HL-60 (cell line): ENCODE measurements at regions not wholly inside any gene's neighbourhood (a gene's known extent, or its start where the extent isn't known, plus 50 kb on each side); places are given as distances from the start of the nearest gene placed in this dataset.

Source experiments
- DNase-seq, 2 experiments: peaks; one replicate each; pipeline ENCODE4 v3.0.0-alpha.2; 2010 to 2020; ENCODE audit warnings: low read depth in 1 of 2, low spot score in 1 of 2
- H3K27ac ChIP-seq: fragments of 250-450 bp; sonication (Bioruptor Pico); replicated peaks from 2 replicates; pipeline ENCODE4 v1.5.1; 2020; ENCODE audit warnings: mild to moderate bottlenecking, moderate library complexity
- H3K27me3 ChIP-seq: fragments of 250-450 bp; sonication (Bioruptor Pico); 2 replicates; pipeline ENCODE4 v1.5.1; 2021; ENCODE audit warnings: mild to moderate bottlenecking, moderate library complexity; ENCODE audit not compliant: insufficient read depth, poor library complexity, severe bottlenecking
- H3K4me3 ChIP-seq: replicated peaks from 2 replicates; pipeline ENCODE4 v1.5.1; 2011; ENCODE audit warnings: mild to moderate bottlenecking, control low read depth, low read length; ENCODE audit not compliant: insufficient read depth
- CTCF ChIP-seq: IDR thresholded peaks from one replicate; pipeline ENCODE4 v1.5.1; 2011; ENCODE audit warnings: low read length, control low read depth, inconsistent platforms; ENCODE audit not compliant: insufficient read depth
- GABPA ChIP-seq: IDR thresholded peaks from 2 replicates; pipeline ENCODE4 v1.6.1; 2012; ENCODE audit warnings: low read depth
- POLR2AphosphoS5 ChIP-seq: IDR thresholded peaks from 2 replicates; pipeline ENCODE4 v1.6.1; 2012; ENCODE audit warnings: low read depth
- SPI1 ChIP-seq: IDR thresholded peaks from 2 replicates; pipeline ENCODE4 v1.6.1; 2012; ENCODE audit warnings: low read depth, mild to moderate bottlenecking, borderline replicate concordance
- TF ChIP-seq, protein P1 (sequence below): IDR thresholded peaks from 2 replicates; pipeline ENCODE4 v1.6.1; 2012; ENCODE audit warnings: low read depth; ENCODE audit not compliant: insufficient replicate concordance

DNA sequence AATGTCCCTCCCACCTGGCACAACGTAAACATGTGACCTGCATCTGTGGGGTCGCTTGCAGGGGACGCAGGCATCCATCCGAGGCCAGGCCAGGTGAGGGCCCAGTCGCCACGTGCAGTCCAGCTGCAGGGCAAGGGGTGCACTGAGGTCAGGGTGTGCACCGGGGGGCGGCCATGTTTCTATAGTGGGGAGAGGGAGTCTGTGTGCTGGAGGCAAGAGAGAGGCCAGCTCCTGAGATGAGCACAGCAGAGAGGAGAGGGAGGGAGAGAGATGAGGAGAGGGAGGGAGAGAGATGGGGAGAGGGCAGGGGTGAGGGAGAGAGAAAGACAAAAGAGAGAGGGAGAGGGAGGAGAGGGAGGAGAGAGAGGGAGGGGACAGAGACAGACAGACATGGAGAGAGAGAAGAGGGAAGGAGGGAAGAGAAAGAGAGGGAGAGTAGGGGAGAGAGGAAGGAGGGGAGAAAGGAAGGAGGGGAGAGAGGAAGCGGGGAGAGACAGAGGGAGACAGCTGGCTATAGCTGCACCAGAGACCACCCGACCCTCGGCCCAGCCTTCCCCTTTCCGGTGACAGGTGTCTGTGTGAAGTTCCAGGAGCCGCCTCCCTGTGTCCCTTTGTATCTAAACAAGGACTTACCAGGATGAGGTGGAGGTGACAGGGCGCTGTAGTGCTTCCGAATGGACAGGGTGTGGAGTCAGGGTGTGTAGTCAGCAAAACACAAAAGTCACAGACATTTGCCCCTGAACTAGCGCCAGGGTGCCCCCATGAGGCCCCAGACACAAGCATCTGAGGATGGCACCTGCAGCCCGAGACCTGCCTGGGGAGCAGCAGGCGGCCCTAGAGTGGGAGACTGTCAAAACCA is 68.7 kb downstream of the ADRA2C start:
- H3K4me3 ChIP-seq, result no peak overlapping the region
- no peak for DNase-seq
- no peak for TF ChIP-seq POLR2AphosphoS5
- no peak for TF ChIP-seq GABPA
- TF ChIP-seq CTCF, result no peak
- TF ChIP-seq, protein P1, sequence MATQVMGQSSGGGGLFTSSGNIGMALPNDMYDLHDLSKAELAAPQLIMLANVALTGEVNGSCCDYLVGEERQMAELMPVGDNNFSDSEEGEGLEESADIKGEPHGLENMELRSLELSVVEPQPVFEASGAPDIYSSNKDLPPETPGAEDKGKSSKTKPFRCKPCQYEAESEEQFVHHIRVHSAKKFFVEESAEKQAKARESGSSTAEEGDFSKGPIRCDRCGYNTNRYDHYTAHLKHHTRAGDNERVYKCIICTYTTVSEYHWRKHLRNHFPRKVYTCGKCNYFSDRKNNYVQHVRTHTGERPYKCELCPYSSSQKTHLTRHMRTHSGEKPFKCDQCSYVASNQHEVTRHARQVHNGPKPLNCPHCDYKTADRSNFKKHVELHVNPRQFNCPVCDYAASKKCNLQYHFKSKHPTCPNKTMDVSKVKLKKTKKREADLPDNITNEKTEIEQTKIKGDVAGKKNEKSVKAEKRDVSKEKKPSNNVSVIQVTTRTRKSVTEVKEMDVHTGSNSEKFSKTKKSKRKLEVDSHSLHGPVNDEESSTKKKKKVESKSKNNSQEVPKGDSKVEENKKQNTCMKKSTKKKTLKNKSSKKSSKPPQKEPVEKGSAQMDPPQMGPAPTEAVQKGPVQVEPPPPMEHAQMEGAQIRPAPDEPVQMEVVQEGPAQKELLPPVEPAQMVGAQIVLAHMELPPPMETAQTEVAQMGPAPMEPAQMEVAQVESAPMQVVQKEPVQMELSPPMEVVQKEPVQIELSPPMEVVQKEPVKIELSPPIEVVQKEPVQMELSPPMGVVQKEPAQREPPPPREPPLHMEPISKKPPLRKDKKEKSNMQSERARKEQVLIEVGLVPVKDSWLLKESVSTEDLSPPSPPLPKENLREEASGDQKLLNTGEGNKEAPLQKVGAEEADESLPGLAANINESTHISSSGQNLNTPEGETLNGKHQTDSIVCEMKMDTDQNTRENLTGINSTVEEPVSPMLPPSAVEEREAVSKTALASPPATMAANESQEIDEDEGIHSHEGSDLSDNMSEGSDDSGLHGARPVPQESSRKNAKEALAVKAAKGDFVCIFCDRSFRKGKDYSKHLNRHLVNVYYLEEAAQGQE, result no peak
- no peak for TF ChIP-seq SPI1
- H3K27me3 ChIP-seq, result peaks cover 4% of the 10 kb centered on the region
- H3K27ac ChIP-seq, result no peak overlapping the region

- Histone ChIP-seq H3K4me3 (no peak overlapping the region), H3K27ac (no peak overlapping the region), H3K27me3 (peaks cover 4% of the 10 kb centered on the region)
- DNase-seq, result no peak
- TF ChIP-seq CTCF (no peak), SPI1 (no peak)
- TF ChIP-seq, protein P1, result no peak
Observed at GRCh38 chr4:3835527-3836405, 69.6 kb downstream of the ADRA2C start.

- no peak overlapping the region for H3K4me3 ChIP-seq
- TF ChIP-seq, protein P1, result no peak
- H3K27me3 ChIP-seq, result peaks cover 4% of the 10 kb centered on the region
- no peak for DNase-seq
- H3K27ac ChIP-seq, result no peak overlapping the region
Observed at GRCh38 chr4:3836406-3836755, 70.2 kb downstream of the ADRA2C start.
